IgD-negative memory B cell (primary cell): ENCODE measurements at regions not wholly inside any gene's neighbourhood (a gene's known extent, or its start where the extent isn't known, plus 50 kb on each side); places are given as distances from the start of the nearest gene placed in this dataset.
"Not testable (repeated sequence)": the region's sequence is repeated elsewhere in the genome, so short reads cannot be mapped to it uniquely, and the experiment has no call there.

Experiments used
- H3K27ac Mint-ChIP-seq, 3 donors: one replicate each; pipeline ENCODE4 v1.8.0; 2020 to 2022; ENCODE audit warnings: mild to moderate bottlenecking in 3 of 3, mixed read lengths in 3 of 3, moderate library complexity in 1 of 3
- H3K27me3 Mint-ChIP-seq: one replicate; pipeline ENCODE4 v1.8.0; 2021; ENCODE audit warnings: mixed read lengths
- H3K36me3 Mint-ChIP-seq: one replicate; pipeline ENCODE4 v1.8.0; 2020; ENCODE audit warnings: mild to moderate bottlenecking, mixed read lengths
- H3K4me1 Mint-ChIP-seq, 3 donors: one replicate each; pipeline ENCODE4 v1.8.0; 2020 to 2022; ENCODE audit warnings: mixed read lengths in 3 of 3, mild to moderate bottlenecking in 1 of 3
- H3K4me3 Mint-ChIP-seq, 4 donors: one replicate each; pipeline ENCODE4 v1.8.0; 2020 to 2022; ENCODE audit warnings: mild to moderate bottlenecking in 4 of 4, mixed read lengths in 4 of 4, moderate library complexity in 3 of 4
- H3K9me3 Mint-ChIP-seq, 3 donors: one replicate each; pipeline ENCODE4 v1.8.0; 2020 to 2021; ENCODE audit warnings: mixed read lengths in 3 of 3, mild to moderate bottlenecking in 1 of 3

DNA sequence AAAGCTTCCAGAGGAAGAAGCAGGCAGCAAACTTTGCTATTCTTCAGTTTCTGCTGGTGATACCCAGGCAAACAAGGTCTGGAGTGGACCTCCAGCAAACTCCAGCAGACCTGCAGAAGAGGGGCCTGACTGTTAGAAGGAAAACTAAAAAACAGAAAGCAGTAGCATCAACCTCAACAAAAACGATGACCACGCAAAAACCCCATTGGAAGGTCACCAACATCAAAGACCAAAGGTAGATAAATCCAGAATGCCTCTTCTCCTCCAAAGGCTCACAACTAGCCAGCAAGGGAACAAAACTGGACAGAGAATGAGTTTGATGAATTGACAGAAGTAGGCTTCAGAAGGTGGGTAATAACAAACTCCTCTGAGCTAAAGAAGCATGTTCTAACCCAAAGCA lies 127.1 kb downstream of the SLITRK1 start:
- H3K4me3 Mint-ChIP-seq, H3K27me3 Mint-ChIP-seq, H3K4me1 Mint-ChIP-seq, H3K27ac Mint-ChIP-seq, H3K36me3 Mint-ChIP-seq: not testable (repeated sequence)
- H3K9me3 Mint-ChIP-seq, result peaks cover 4 to 21% (median 6%) of the 10 kb centered on the region in 3 donors

GRCh38 chr13:83753912-83754624 lies 128.2 kb downstream of the SLITRK1 start:
- Mint-ChIP-seq H3K9me3 (peaks cover 3 to 19% (median 6%) of the 10 kb centered on the region in 3 donors), H3K36me3 (no peaks in the 10 kb centered on the region), H3K4me3 (no peak overlapping the region), H3K27me3 (no peaks in the 10 kb centered on the region), H3K4me1 (peaks cover 0 to 2% (median 0%) of the 10 kb centered on the region in 3 donors), H3K27ac (no peak overlapping the region)

- Mint-ChIP-seq H3K27ac (no peak overlapping the region), H3K4me3 (no peak overlapping the region), H3K4me1 (peaks cover 0 to 2% (median 0%) of the 10 kb centered on the region in 3 donors), H3K36me3 (no peaks in the 10 kb centered on the region), H3K27me3 (no peaks in the 10 kb centered on the region), H3K9me3 (peaks cover 2 to 24% (median 5%) of the 10 kb centered on the region in 3 donors)
These were observed 130.1 kb downstream of the SLITRK1 start for GRCh38 chr13:83752141-83752540.

- H3K27me3 Mint-ChIP-seq, result no peaks in the 10 kb centered on the region
- no peaks in the 10 kb centered on the region for H3K4me1 Mint-ChIP-seq
- H3K36me3 Mint-ChIP-seq, result no peaks in the 10 kb centered on the region
- no peak overlapping the region for H3K27ac Mint-ChIP-seq
- no peak overlapping the region for H3K4me3 Mint-ChIP-seq
- H3K9me3 Mint-ChIP-seq, result peaks cover 0 to 5% (median 2%) of the 10 kb centered on the region in 3 donors
These were observed 141.7 kb downstream of the SLITRK1 start for GRCh38 chr13:83740622-83741021.

DNA sequence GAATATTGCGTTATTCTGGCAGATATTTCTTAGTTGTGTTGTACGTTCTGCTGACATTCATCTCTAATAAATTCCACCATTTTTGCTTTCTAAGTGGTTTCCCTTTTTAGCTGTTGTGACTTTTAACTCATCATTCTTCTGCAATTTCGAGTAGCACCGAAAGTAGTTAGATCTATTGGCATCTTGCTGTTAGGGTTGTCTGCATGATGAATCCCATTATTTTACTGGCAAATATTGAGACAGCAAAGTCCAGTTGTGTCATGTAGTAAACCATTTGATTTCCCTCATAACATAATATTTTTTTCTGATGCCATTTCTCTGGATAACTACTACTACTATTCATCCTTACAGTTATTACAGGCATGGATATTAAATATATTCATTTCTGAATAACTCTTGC lies 143.9 kb downstream of the SLITRK1 start:
- H3K4me1 Mint-ChIP-seq, result no peaks in the 10 kb centered on the region
- no peak overlapping the region for H3K27ac Mint-ChIP-seq
- H3K9me3 Mint-ChIP-seq, result peaks cover 0 to 10% (median 4%) of the 10 kb centered on the region in 3 donors
- no peak overlapping the region for H3K4me3 Mint-ChIP-seq
- H3K27me3 Mint-ChIP-seq, result no peaks in the 10 kb centered on the region
- no peaks in the 10 kb centered on the region for H3K36me3 Mint-ChIP-seq

GRCh38 chr13:83733293-83733692 lies 149.0 kb downstream of the SLITRK1 start:
- peaks cover 0 to 6% (median 6%) of the 10 kb centered on the region in 3 donors for H3K9me3 Mint-ChIP-seq

DNA sequence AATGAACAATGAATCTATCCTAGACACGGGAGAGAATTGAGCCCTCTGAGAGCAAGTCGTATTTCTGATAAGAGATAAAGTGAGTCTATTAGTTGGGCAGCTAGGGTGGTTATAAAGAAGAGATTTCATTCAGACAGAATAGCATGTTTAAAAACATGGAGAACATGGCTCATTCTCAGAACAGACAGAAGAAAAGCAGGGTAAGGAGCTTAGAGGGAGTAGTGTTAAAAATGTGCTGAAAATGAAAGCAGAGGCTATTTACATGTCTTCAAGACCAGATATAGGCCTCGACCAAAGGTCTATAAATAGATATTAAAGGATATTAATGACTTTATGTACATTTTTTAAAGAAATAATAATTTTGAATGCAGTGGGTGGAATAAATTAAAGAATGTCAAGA lies 149.5 kb downstream of the SLITRK1 start:
- no peak overlapping the region for H3K4me3 Mint-ChIP-seq
- H3K4me1 Mint-ChIP-seq, result no peaks in the 10 kb centered on the region
- H3K36me3 Mint-ChIP-seq, result no peaks in the 10 kb centered on the region
- no peaks in the 10 kb centered on the region for H3K27me3 Mint-ChIP-seq
- peaks cover 0 to 6% (median 6%) of the 10 kb centered on the region in 3 donors for H3K9me3 Mint-ChIP-seq
- no peak overlapping the region for H3K27ac Mint-ChIP-seq

More at GRCh38 chr13:83733293-83733692, 149.0 kb downstream of the SLITRK1 start:
- Mint-ChIP-seq H3K27me3 (no peaks in the 10 kb centered on the region), H3K27ac (no peak overlapping the region), H3K4me1 (no peaks in the 10 kb centered on the region), H3K36me3 (no peaks in the 10 kb centered on the region), H3K4me3 (no peak overlapping the region)

DNA sequence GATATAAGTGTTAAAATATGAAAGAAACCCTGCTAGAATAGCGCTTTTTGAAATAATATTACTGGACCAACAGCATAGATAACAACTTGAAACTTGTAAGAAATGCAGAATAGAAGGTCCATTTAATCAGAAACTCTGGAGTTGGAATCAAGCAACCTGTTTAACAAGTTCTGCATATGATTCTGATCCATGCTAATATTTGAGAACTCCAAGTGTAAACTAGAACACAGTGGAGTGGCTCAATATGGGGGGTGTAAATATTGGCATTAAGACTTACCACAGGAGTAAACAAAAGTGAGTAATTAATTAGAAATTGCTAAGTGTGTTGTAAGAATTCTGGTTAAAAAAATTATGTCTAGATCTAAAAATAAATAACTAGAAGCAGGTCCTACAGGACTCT lies 151.2 kb downstream of the SLITRK1 start:
- Mint-ChIP-seq H3K27ac (no peak overlapping the region), H3K9me3 (peaks cover 0 to 12% (median 6%) of the 10 kb centered on the region in 3 donors), H3K4me1 (no peaks in the 10 kb centered on the region), H3K27me3 (no peaks in the 10 kb centered on the region), H3K36me3 (no peaks in the 10 kb centered on the region), H3K4me3 (no peak overlapping the region)

- Mint-ChIP-seq H3K36me3 (no peaks in the 10 kb centered on the region), H3K9me3 (peaks cover 0 to 13% (median 6%) of the 10 kb centered on the region in 3 donors), H3K4me3 (no peak overlapping the region), H3K27me3 (no peaks in the 10 kb centered on the region), H3K4me1 (no peaks in the 10 kb centered on the region), H3K27ac (no peak overlapping the region)
These were observed 151.6 kb downstream of the SLITRK1 start for GRCh38 chr13:83730674-83731073.

DNA sequence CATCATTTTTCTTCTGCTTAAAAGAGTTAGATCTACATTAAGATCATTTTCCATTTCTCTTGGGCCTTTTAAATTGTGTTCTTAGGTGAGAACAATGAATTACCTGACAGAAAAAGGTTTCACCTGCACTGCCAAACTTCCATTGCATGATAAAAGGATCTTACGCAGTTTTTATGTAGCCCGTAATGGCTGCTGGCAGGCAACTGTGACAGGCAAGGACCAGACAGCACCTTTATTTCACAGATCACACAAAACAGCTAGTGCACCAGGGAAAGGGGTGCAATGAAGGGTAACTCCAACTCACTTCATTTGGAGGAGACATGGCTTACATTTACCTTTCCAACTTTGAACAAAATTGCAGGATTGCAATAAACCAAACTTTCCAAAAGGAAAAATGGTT lies 159.8 kb downstream of the SLITRK1 start:
- no peaks in the 10 kb centered on the region for H3K27me3 Mint-ChIP-seq
- H3K36me3 Mint-ChIP-seq, result no peaks in the 10 kb centered on the region
- H3K27ac Mint-ChIP-seq, result no peak overlapping the region
- no peaks in the 10 kb centered on the region for H3K4me1 Mint-ChIP-seq
- H3K4me3 Mint-ChIP-seq, result no peak overlapping the region
- peaks cover 0 to 11% (median 0%) of the 10 kb centered on the region in 3 donors for H3K9me3 Mint-ChIP-seq

GRCh38 chr13:83716121-83716520 lies 166.2 kb downstream of the SLITRK1 start:
- Mint-ChIP-seq H3K27ac (no peak overlapping the region), H3K9me3 (peaks cover 0 to 5% (median 0%) of the 10 kb centered on the region in 3 donors), H3K4me1 (no peaks in the 10 kb centered on the region), H3K36me3 (no peaks in the 10 kb centered on the region), H3K27me3 (no peaks in the 10 kb centered on the region), H3K4me3 (no peak overlapping the region)

DNA sequence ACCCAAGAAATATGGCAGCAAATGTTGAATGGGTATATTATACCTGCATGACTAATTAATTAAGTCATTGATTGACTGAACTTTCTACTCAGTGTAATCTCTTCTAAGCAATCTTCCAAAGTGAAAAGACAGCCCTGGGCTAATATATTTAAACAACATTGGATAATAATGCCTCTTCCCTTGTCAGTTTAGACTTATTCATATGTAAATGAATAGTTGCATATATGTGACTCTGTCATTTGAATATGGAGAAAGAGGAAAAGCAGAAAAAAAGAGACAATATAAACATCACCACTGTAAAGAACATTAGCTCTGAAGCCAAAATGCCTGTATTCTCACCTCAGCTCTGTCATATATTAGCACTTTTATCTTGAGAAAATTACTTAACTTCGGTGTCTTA lies 168.0 kb downstream of the SLITRK1 start:
- H3K9me3 Mint-ChIP-seq, result peaks cover 0 to 5% (median 0%) of the 10 kb centered on the region in 3 donors
- no peaks in the 10 kb centered on the region for H3K27me3 Mint-ChIP-seq
- H3K4me3 Mint-ChIP-seq, result no peak overlapping the region
- no peaks in the 10 kb centered on the region for H3K4me1 Mint-ChIP-seq
- H3K27ac Mint-ChIP-seq, result no peak overlapping the region
- H3K36me3 Mint-ChIP-seq, result no peaks in the 10 kb centered on the region

DNA sequence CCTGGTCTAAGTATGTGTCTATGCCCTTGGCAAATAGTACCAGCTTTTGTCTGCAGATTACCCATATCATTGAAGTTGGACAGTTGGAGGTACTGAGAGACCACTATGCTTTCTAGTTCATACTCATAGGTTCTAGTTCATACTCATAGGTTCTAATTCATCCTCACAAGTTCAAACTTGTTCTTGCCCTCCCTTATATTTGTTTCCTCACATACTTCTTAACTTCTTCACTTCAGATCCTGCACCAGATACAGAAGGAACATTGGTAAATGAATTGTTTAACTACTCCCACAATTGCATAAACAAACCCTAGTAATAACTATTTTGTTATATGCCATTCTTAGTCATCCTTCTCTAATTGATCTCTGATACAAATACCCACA lies 172.2 kb downstream of the SLITRK1 start:
- Mint-ChIP-seq H3K4me3 (no peak overlapping the region), H3K9me3 (peaks cover 0 to 6% (median 0%) of the 10 kb centered on the region in 3 donors), H3K36me3 (no peaks in the 10 kb centered on the region), H3K27me3 (no peaks in the 10 kb centered on the region), H3K27ac (no peak overlapping the region), H3K4me1 (no peaks in the 10 kb centered on the region)

DNA sequence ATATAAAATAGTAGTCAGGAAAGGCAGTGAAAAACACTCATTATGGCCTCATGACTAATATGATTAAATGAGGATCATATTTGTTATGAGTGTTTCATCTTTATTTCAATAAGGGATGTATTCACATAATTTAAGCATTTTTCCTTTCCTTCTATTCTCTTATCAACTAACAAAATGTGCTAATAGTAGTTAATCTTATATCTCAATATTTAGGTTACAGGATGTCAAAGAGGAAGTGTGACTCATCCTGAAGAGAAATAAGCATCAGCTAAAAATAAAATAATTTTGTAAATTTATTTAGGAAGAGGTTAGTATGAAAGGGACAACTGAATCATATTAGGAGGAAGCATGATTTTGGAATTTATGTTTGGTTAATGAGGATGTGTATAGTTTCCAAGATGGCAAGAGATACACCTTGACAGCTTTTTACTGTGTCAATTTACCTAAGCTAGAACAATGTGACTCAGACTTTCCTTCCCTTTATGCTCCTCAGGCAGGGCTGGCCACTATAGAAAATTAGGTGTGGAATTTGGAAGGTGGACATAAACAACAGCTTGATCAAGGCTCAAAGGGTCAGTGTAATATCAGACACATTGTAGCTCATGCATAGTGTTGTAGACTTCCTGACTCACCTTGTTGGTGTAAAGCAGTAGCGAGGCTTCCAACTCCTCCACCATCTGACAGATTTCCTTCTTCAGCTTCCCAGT lies 172.7 kb downstream of the SLITRK1 start:
- no peaks in the 10 kb centered on the region for H3K27me3 Mint-ChIP-seq
- no peak overlapping the region for H3K4me3 Mint-ChIP-seq
- H3K27ac Mint-ChIP-seq, result no peak overlapping the region
- no peaks in the 10 kb centered on the region for H3K36me3 Mint-ChIP-seq
- H3K4me1 Mint-ChIP-seq, result no peaks in the 10 kb centered on the region
- H3K9me3 Mint-ChIP-seq, result peaks cover 0 to 6% (median 1%) of the 10 kb centered on the region in 3 donors

DNA sequence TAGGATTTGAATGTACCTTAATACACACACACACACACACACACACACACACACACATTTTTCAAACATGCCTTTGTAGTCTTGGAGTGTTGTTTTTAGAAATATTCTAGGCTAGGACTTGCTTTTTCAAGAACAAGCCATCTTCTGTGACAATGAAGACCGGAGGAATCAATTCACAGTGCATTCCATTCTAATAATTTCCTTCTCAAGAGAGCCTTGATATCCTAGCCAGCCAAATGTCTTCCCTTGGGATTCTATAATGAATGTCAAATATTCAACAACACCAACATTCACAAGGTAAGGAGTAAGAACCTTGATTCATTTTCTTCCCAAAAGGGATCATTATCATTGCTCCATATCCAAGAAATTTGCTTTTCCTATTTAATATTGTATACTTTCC lies 180.3 kb downstream of the SLITRK1 start:
- H3K36me3 Mint-ChIP-seq, result no peaks in the 10 kb centered on the region
- no peaks in the 10 kb centered on the region for H3K27me3 Mint-ChIP-seq
- no peak overlapping the region for H3K4me3 Mint-ChIP-seq
- no peak overlapping the region for H3K27ac Mint-ChIP-seq
- peaks cover 1 to 8% (median 6%) of the 10 kb centered on the region in 3 donors for H3K9me3 Mint-ChIP-seq
- no peaks in the 10 kb centered on the region for H3K4me1 Mint-ChIP-seq

DNA sequence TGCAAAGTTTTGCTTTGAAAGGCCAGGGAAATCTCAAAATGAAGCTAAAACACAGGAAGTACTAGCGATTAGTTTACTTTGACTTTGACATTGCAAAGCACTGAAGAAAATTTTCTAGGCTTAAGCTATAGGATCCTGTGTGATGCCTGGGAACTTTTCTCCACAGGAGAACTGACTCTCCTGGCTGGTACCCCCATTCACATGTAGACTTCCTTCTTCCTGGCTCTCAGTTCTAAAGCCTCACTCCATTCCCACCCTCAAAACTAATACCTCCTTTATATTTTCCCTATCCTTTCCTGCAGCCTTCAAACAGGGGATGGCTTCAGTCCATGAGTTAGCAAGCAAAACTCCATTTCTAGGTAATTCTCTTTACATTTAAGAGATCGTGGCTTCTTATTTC lies 189.5 kb downstream of the SLITRK1 start:
- Mint-ChIP-seq H3K27me3 (no peaks in the 10 kb centered on the region), H3K36me3 (no peaks in the 10 kb centered on the region), H3K4me3 (no peak overlapping the region), H3K4me1 (no peaks in the 10 kb centered on the region), H3K9me3 (peaks cover 2 to 11% (median 7%) of the 10 kb centered on the region in 3 donors), H3K27ac (no peak overlapping the region)
